Colonic mucosa (tissue), 4 donors: ENCODE measurements at regions not wholly inside any gene's neighbourhood (a gene's known extent, or its start where the extent isn't known, plus 50 kb on each side); places are given as distances from the start of the nearest gene placed in this dataset.
"Not testable (repeated sequence)": the region's sequence is repeated elsewhere in the genome, so short reads cannot be mapped to it uniquely, and the experiment has no call there.

ENCODE experiments used
- DNase-seq: peaks from one replicate; pipeline ENCODE4 v3.0.0-alpha.2; 2020
- H3K27ac ChIP-seq: fragments of 200-600 bp; one replicate; pipeline ENCODE4 v1.8.0; 2021
- H3K27me3 ChIP-seq: fragments of 200-600 bp; one replicate; pipeline ENCODE4 v1.8.0; 2021
- H3K36me3 ChIP-seq: fragments of 200-600 bp; one replicate; pipeline ENCODE4 v1.8.0; 2021
- H3K4me1 ChIP-seq: fragments of 200-600 bp; one replicate; pipeline ENCODE4 v1.8.0; 2021; ENCODE audit warnings: mild to moderate bottlenecking
- H3K4me3 ChIP-seq: fragments of 200-600 bp; one replicate; pipeline ENCODE4 v1.8.0; 2021
- H3K9ac ChIP-seq, 2 donors: one replicate each; pipeline ENCODE4 v1.7.0; 2013; ENCODE audit warnings: control low read depth in 2 of 2, low read depth in 2 of 2, low read length in 2 of 2
- H3K9me3 ChIP-seq: fragments of 200-600 bp; one replicate; pipeline ENCODE4 v1.8.0; 2021
- intact Hi-C: fragments of 100-400 bp; cut with DNase I; formaldehyde crosslinking; loops from one replicate; pipeline ENCODE4 v1.14.1; 2022
- TF ChIP-seq, protein P1 (sequence below): fragments of 200-600 bp; IDR thresholded peaks from one replicate; pipeline ENCODE4 v1.8.0; 2022; ENCODE audit warnings: antibody characterized with exemption, mild to moderate bottlenecking
- donor health status: healthy.
- donor health status: DM: no; HTN: no; CAD: no.
- donor health status: DM: no; HTN: no; CAD: no.

DNA sequence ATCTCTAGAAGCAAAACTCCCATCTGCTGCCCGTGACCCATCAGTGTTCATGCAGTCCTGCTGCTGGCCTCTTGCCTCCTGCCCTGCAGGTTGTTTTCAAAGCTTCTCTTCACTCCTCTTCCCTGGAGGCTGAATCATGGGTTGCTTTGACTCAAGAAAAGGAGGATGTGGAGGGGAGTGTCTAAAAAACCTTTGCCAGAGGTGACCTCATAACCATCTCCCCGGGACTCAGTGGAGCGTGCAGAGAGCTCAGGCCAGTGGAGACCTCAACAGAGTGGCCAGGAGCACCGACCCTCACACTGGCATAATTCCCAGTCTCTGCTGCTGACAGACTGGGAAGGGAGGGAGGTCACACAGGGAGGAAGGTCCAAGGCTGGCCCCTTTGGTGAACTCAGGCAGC is 60.9 kb upstream of the ITGA11 start:
- no peak for DNase-seq
- no peak overlapping the region for H3K9ac ChIP-seq
- intact Hi-C loops, result no loop called here
- TF ChIP-seq, protein P1, sequence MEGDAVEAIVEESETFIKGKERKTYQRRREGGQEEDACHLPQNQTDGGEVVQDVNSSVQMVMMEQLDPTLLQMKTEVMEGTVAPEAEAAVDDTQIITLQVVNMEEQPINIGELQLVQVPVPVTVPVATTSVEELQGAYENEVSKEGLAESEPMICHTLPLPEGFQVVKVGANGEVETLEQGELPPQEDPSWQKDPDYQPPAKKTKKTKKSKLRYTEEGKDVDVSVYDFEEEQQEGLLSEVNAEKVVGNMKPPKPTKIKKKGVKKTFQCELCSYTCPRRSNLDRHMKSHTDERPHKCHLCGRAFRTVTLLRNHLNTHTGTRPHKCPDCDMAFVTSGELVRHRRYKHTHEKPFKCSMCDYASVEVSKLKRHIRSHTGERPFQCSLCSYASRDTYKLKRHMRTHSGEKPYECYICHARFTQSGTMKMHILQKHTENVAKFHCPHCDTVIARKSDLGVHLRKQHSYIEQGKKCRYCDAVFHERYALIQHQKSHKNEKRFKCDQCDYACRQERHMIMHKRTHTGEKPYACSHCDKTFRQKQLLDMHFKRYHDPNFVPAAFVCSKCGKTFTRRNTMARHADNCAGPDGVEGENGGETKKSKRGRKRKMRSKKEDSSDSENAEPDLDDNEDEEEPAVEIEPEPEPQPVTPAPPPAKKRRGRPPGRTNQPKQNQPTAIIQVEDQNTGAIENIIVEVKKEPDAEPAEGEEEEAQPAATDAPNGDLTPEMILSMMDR, result no peak
- no peaks in the 10 kb centered on the region for H3K9me3 ChIP-seq
- H3K4me1 ChIP-seq, result no peaks in the 10 kb centered on the region
- no peaks in the 10 kb centered on the region for H3K36me3 ChIP-seq
- H3K4me3 ChIP-seq, result no peak overlapping the region
- no peak overlapping the region for H3K27ac ChIP-seq
- no peaks in the 10 kb centered on the region for H3K27me3 ChIP-seq

- Histone ChIP-seq H3K36me3 (no peaks in the 10 kb centered on the region), H3K27ac (no peak overlapping the region), H3K4me3 (no peak overlapping the region), H3K4me1 (no peaks in the 10 kb centered on the region), H3K9me3 (no peaks in the 10 kb centered on the region), H3K9ac (no peak overlapping the region), H3K27me3 (no peaks in the 10 kb centered on the region)
- DNase-seq, result no peak
- TF ChIP-seq, protein P1, result no peak
- intact Hi-C loops, result no loop called here
These were observed 61.7 kb upstream of the ITGA11 start for GRCh38 chr15:68493629-68494028.

GRCh38 chr15:68494573-68495110 is 62.7 kb upstream of the ITGA11 start:
- intact Hi-C loops, result no loop called here
- TF ChIP-seq, protein P1, result no peak
- DNase-seq, result no peak

DNA sequence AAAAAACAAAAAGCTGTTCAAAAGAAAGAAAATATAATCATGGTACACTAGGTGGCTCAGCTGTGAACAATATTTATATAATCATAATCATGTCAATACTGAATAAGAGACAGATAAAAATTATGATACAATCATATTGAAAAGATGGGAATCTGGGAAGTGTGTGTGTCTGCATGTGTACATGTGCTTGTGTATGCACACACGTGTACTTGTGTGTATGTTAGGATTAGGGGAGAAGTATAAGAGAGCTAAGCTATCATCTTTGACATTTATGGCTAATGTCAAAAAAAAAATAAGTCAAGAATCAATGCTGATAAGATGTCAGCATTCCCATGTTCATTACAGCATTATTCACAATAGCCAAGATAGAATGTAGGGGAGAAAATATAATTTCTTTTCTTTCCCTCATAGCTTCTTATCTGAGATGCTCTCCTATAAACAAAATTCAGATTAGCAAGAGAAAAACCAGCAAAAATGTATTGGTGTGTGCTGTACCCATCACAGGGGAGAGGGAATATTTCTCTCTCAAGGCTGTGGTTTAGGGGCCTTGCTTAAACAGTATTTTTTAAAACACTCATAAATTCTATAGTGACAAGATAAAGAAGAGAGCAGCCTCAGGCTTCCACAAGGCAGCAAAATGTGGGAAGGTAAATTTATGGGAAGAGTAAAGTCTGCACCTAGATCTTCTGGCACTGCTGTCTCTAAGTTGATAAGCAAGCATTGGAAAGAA is 63.4 kb upstream of the ITGA11 start:
- DNase-seq, result no peak
- H3K9ac ChIP-seq, result no peak overlapping the region
- H3K36me3 ChIP-seq, result no peaks in the 10 kb centered on the region
- no peak overlapping the region for H3K27ac ChIP-seq
- H3K27me3 ChIP-seq, result no peaks in the 10 kb centered on the region
- no peaks in the 10 kb centered on the region for H3K9me3 ChIP-seq
- intact Hi-C loops, result no loop called here
- no peaks in the 10 kb centered on the region for H3K4me1 ChIP-seq
- TF ChIP-seq, protein P1, result no peak
- H3K4me3 ChIP-seq, result no peak overlapping the region

More at GRCh38 chr15:68494573-68495110, 62.7 kb upstream of the ITGA11 start:
- no peak overlapping the region for H3K4me3 ChIP-seq
- H3K36me3 ChIP-seq, result no peaks in the 10 kb centered on the region
- H3K27ac ChIP-seq, result no peak overlapping the region
- no peak overlapping the region for H3K9ac ChIP-seq
- no peaks in the 10 kb centered on the region for H3K9me3 ChIP-seq
- H3K27me3 ChIP-seq, result no peaks in the 10 kb centered on the region
- H3K4me1 ChIP-seq, result no peaks in the 10 kb centered on the region

GRCh38 chr15:68495981-68496705 is 64.2 kb upstream of the ITGA11 start:
- no peaks in the 10 kb centered on the region for H3K4me1 ChIP-seq
- no peaks in the 10 kb centered on the region for H3K9me3 ChIP-seq
- H3K27ac ChIP-seq, result no peak overlapping the region
- TF ChIP-seq, protein P1, result no peak
- no peaks in the 10 kb centered on the region for H3K36me3 ChIP-seq
- H3K4me3 ChIP-seq, result no peak overlapping the region
- no peaks in the 10 kb centered on the region for H3K27me3 ChIP-seq
- no peak for DNase-seq
- intact Hi-C loops, result no loop called here
- H3K9ac ChIP-seq, result no peak overlapping the region

- DNase-seq, H3K9me3 ChIP-seq, intact Hi-C loops, H3K4me1 ChIP-seq, H3K36me3 ChIP-seq, H3K4me3 ChIP-seq, H3K27ac ChIP-seq, H3K9ac ChIP-seq, H3K27me3 ChIP-seq: not testable (repeated sequence)
These were observed 64.8 kb upstream of the ITGA11 start for GRCh38 chr15:68496751-68497150.
